DND-41 (cell line): ENCODE measurements at regions not wholly inside any gene's neighbourhood (a gene's known extent, or its start where the extent isn't known, plus 50 kb on each side); places are given as distances from the start of the nearest gene placed in this dataset.

Experiments used
- ATAC-seq: fragments of 200-7000 bp; cut with Tn5 transposase; 3 replicates; pipeline ENCODE4 v1.9.1; 2021; ENCODE audit warnings: low read depth; ENCODE audit not compliant: insufficient read depth
- DNase-seq: peaks from one replicate; pipeline ENCODE4 v3.0.0-alpha.2; 2020
- H2AFZ ChIP-seq: 2 replicates; pipeline ENCODE4 v1.6.0; 2012; ENCODE audit warnings: low read depth, low read length
- H3K27ac ChIP-seq: 2 replicates; pipeline ENCODE4 v1.5.1; 2012; ENCODE audit warnings: low read length, inconsistent platforms
- H3K27me3 ChIP-seq: fragments of 200-600 bp; sonication (generic); 2 replicates; pipeline ENCODE4 v1.6.0; 2012; ENCODE audit warnings: low read length, mild to moderate bottlenecking, inconsistent platforms; ENCODE audit not compliant: insufficient read depth, poor library complexity
- H3K36me3 ChIP-seq: 2 replicates; pipeline ENCODE4 v1.5.1; 2012; ENCODE audit warnings: low read length, inconsistent platforms; ENCODE audit not compliant: insufficient read depth
- H3K4me1 ChIP-seq: 2 replicates; pipeline ENCODE4 v1.5.1; 2012; ENCODE audit warnings: mild to moderate bottlenecking, low read length; ENCODE audit not compliant: insufficient read depth
- H3K4me2 ChIP-seq: 2 replicates; pipeline ENCODE4 v1.6.0; 2012; ENCODE audit warnings: mild to moderate bottlenecking, moderate library complexity, low read length, inconsistent platforms; ENCODE audit not compliant: insufficient read depth
- H3K4me3 ChIP-seq, 2 experiments: fragments of 200-600 bp in 1 of 2; shearing (Covaris generic) in 1 of 2; 2 replicates each; pipeline ENCODE4 v1.5.1; 2012 to 2016; ENCODE audit warnings: inconsistent platforms in 2 of 2, low read length in 2 of 2, mild to moderate bottlenecking in 2 of 2, low read depth in 1 of 2, moderate library complexity in 1 of 2
- H3K79me2 ChIP-seq: 2 replicates; pipeline ENCODE4 v1.6.0; 2012; ENCODE audit warnings: low read length, inconsistent platforms; ENCODE audit not compliant: insufficient read depth
- H3K9ac ChIP-seq: 2 replicates; pipeline ENCODE4 v1.6.0; 2012; ENCODE audit warnings: low read depth, mild to moderate bottlenecking, inconsistent platforms, low read length, moderate library complexity
- H3K9me3 ChIP-seq: 2 replicates; pipeline ENCODE4 v1.5.1; 2012; ENCODE audit warnings: low read length, moderate library complexity, mild to moderate bottlenecking, inconsistent platforms; ENCODE audit not compliant: insufficient read depth, severe bottlenecking
- H4K20me1 ChIP-seq: 2 replicates; pipeline ENCODE4 v1.6.0; 2012; ENCODE audit warnings: low read length; ENCODE audit not compliant: insufficient read depth
- EZH2 ChIP-seq: IDR thresholded peaks from 3 replicates; pipeline ENCODE4 v1.6.1; 2012; ENCODE audit warnings: borderline replicate concordance, low read depth, mild to moderate bottlenecking, moderate library complexity, low read length, inconsistent platforms; ENCODE audit not compliant: severe bottlenecking
- TF ChIP-seq, protein P1 (sequence below): IDR thresholded peaks from 2 replicates; pipeline ENCODE4 v1.5.1; 2012; ENCODE audit warnings: borderline replicate concordance, low read length, moderate library complexity, mild to moderate bottlenecking; ENCODE audit not compliant: poor library complexity, severe bottlenecking; ENCODE audit errors: extremely low read depth

DNA sequence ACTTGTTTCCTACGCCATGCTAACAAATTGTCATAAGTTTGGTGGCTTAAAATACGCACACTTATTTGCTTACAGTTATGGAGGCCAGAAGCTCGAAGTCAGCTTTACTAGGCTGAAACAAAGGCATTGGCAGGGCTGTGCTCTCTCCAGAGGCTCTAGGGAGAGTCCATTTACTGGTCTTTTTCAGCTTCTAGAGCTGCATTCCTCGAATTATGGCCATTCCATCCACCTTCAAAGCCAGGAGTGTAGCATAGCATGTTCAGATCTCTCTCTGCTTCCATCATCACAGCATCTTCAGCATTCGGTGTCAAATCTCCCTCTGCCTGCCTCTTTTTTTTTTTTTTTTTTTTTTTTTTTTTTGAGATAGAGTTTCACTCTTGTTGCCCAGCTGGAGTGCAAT is 670.2 kb downstream of the ACTL7B start:
- no peak overlapping the region for H2AFZ ChIP-seq
- H3K4me1 ChIP-seq: no peaks in the 10 kb centered on the region
- H3K9me3 ChIP-seq: no peaks in the 10 kb centered on the region
- ATAC-seq (no peak), DNase-seq (no peak)
- no peak overlapping the region for H3K9ac ChIP-seq
- TF ChIP-seq, protein P1, sequence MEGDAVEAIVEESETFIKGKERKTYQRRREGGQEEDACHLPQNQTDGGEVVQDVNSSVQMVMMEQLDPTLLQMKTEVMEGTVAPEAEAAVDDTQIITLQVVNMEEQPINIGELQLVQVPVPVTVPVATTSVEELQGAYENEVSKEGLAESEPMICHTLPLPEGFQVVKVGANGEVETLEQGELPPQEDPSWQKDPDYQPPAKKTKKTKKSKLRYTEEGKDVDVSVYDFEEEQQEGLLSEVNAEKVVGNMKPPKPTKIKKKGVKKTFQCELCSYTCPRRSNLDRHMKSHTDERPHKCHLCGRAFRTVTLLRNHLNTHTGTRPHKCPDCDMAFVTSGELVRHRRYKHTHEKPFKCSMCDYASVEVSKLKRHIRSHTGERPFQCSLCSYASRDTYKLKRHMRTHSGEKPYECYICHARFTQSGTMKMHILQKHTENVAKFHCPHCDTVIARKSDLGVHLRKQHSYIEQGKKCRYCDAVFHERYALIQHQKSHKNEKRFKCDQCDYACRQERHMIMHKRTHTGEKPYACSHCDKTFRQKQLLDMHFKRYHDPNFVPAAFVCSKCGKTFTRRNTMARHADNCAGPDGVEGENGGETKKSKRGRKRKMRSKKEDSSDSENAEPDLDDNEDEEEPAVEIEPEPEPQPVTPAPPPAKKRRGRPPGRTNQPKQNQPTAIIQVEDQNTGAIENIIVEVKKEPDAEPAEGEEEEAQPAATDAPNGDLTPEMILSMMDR: no peak
- TF ChIP-seq EZH2: no peak
- H3K4me3 ChIP-seq: no peak overlapping the region
- no peaks in the 10 kb centered on the region for H3K36me3 ChIP-seq
- no peaks in the 10 kb centered on the region for H3K27me3 ChIP-seq
- no peak overlapping the region for H3K4me2 ChIP-seq
- no peaks in the 10 kb centered on the region for H3K79me2 ChIP-seq
- H3K27ac ChIP-seq: no peak overlapping the region
- no peaks in the 10 kb centered on the region for H4K20me1 ChIP-seq

DNA sequence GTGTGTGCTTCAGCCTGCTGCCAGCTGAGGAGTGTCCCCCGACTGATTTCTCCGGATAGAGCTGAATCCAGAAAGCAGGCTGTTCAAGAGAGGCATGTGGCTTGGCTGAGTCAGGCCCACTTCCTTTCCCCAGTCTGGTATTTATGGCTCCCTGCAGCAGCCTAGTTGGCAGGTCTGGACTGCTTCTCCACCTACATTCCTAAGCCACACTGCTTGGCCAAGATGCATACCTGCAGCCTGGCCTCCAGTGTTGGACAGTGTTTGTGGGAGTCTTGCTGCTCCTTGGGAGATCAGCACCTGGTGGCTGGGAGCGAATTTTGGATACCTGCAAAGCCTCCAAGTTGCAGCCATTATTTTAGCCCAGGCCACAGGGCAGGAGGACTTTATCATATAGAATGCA is 670.8 kb downstream of the ACTL7B start:
- H3K4me2 ChIP-seq: no peak overlapping the region
- DNase-seq (no peak), ATAC-seq (no peak)
- no peaks in the 10 kb centered on the region for H3K9me3 ChIP-seq
- H3K79me2 ChIP-seq: no peaks in the 10 kb centered on the region
- no peak overlapping the region for H2AFZ ChIP-seq
- no peak for TF ChIP-seq EZH2
- TF ChIP-seq, protein P1: no peak
- no peaks in the 10 kb centered on the region for H3K4me1 ChIP-seq
- no peak overlapping the region for H3K9ac ChIP-seq
- no peaks in the 10 kb centered on the region for H3K27me3 ChIP-seq
- H3K36me3 ChIP-seq: no peaks in the 10 kb centered on the region
- no peak overlapping the region for H3K4me3 ChIP-seq
- H4K20me1 ChIP-seq: no peaks in the 10 kb centered on the region
- H3K27ac ChIP-seq: no peak overlapping the region

DNA sequence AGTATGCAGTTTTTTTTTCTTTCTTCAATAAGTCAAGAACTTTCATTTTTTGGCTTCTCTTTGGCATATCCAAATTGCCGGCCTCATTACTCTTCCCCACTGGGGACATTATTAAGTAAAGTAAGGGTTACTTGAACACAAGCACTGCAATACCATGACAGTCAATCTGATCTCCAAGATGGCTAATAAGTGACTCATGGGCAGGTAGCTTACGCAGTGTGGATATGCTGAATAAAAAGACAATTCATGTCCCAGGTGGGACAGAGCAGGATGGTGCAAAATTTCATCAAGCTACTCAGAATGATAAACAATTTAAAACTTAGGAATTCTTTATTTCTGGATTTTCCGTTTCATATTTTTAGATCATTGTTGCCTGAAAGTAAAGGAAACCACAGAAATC is 671.8 kb downstream of the ACTL7B start:
- Histone ChIP-seq H3K27ac (no peak overlapping the region), H4K20me1 (no peaks in the 10 kb centered on the region), H3K4me2 (no peak overlapping the region), H3K36me3 (no peaks in the 10 kb centered on the region), H3K79me2 (no peaks in the 10 kb centered on the region), H3K4me1 (no peaks in the 10 kb centered on the region), H2AFZ (no peak overlapping the region), H3K9ac (no peak overlapping the region), H3K4me3 (no peak overlapping the region), H3K9me3 (no peaks in the 10 kb centered on the region), H3K27me3 (no peaks in the 10 kb centered on the region)
- no peak for DNase-seq
- no peak for ATAC-seq
- TF ChIP-seq, protein P1: no peak
- TF ChIP-seq EZH2: no peak

DNA sequence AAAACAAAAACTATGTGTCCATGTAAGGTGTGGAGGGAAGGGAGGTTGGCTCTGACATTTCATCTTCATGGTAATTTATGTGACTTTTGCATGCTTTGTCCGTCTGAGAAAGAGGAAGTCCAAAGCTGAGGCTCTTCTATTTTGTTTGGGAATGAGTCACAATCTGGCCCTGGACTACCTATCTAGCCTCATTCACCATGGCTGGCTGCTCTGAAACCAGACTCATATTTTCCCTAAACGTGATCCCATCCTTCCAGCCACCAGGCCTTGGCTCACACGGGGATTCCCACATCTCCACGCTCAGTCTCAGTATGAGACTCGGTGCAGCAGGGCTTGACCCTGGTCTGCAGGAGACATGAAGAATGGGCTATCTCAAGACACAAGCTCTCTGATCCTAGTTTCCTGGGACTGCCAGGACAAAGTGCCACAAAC is 672.8 kb downstream of the ACTL7B start:
- no peaks in the 10 kb centered on the region for H3K36me3 ChIP-seq
- ATAC-seq (no peak), DNase-seq (no peak)
- no peak overlapping the region for H3K4me2 ChIP-seq
- no peak overlapping the region for H2AFZ ChIP-seq
- no peaks in the 10 kb centered on the region for H4K20me1 ChIP-seq
- H3K9ac ChIP-seq: no peak overlapping the region
- H3K27ac ChIP-seq: no peak overlapping the region
- H3K79me2 ChIP-seq: no peaks in the 10 kb centered on the region
- no peak overlapping the region for H3K4me3 ChIP-seq
- H3K4me1 ChIP-seq: no peaks in the 10 kb centered on the region
- H3K9me3 ChIP-seq: no peaks in the 10 kb centered on the region
- H3K27me3 ChIP-seq: no peaks in the 10 kb centered on the region
- TF ChIP-seq, protein P1: no peak
- TF ChIP-seq EZH2: no peak
